ENCODE measurements at regions not wholly inside any gene's neighbourhood (a gene's known extent, or its start where the extent isn't known, plus 50 kb on each side); places are given as distances from the start of the nearest gene placed in this dataset.

DNA sequence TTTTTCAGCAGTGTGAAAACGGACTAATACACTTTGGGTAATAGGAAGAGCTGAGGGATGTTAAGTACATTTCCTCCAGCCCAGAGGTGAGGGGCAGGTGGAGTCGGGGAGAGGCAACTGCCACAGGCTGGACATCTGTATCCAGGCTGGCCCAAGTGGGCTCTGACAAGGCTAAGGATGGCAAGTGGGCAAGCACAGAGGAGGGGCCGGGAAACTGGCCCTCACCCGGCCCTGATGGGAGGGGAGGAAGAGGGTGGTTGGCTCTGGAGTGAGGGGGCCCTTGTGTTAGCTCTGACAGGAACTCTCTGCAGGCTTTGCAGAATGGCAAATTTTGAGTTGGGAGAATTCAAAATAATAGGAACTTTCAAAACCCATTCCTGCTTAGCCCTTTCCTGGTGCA lies 251.0 kb upstream of the TNRC6C start:
- Histone ChIP-seq H2AFZ (ENCODE audit: low read depth, low read length, severe bottlenecking) (no peak overlapping the region), H4K20me1 (ENCODE audit: low read depth, low read length) (no peaks in the 10 kb centered on the region), H3K4me2 (ENCODE audit: low read depth, low read length, poor library complexity, severe bottlenecking) (no peak overlapping the region), H3K36me3 (ENCODE audit: low read length) (no peaks in the 10 kb centered on the region), H3K9me2 (replicated peaks; ENCODE audit: insufficient read depth, low read length) (no peaks in the 10 kb centered on the region), H3K9me3 (ENCODE audit: insufficient read depth, low read length) (peaks cover 12% of the 10 kb centered on the region; the same call in 1 of the 2 replicates), H3F3A (ENCODE audit: insufficient read depth) (no peaks in the 10 kb centered on the region), H3K4me3 (ENCODE audit: insufficient read depth, low read length, poor library complexity, severe bottlenecking) (no peak overlapping the region), H3K27me3 (ENCODE audit: low read length) (no peaks in the 10 kb centered on the region), H3K9ac (ENCODE audit: low read length) (no peak overlapping the region), H3K79me2 (ENCODE audit: insufficient read depth, low read length) (no peaks in the 10 kb centered on the region), H3K27ac (ENCODE audit: low read depth, low read length) (no peak overlapping the region)
- TF ChIP-seq, protein P1, sequence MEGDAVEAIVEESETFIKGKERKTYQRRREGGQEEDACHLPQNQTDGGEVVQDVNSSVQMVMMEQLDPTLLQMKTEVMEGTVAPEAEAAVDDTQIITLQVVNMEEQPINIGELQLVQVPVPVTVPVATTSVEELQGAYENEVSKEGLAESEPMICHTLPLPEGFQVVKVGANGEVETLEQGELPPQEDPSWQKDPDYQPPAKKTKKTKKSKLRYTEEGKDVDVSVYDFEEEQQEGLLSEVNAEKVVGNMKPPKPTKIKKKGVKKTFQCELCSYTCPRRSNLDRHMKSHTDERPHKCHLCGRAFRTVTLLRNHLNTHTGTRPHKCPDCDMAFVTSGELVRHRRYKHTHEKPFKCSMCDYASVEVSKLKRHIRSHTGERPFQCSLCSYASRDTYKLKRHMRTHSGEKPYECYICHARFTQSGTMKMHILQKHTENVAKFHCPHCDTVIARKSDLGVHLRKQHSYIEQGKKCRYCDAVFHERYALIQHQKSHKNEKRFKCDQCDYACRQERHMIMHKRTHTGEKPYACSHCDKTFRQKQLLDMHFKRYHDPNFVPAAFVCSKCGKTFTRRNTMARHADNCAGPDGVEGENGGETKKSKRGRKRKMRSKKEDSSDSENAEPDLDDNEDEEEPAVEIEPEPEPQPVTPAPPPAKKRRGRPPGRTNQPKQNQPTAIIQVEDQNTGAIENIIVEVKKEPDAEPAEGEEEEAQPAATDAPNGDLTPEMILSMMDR (IDR thresholded peaks at IDR 0.05; ENCODE audit: insufficient read depth, low read length, poor library complexity, severe bottlenecking): no peak

DNA sequence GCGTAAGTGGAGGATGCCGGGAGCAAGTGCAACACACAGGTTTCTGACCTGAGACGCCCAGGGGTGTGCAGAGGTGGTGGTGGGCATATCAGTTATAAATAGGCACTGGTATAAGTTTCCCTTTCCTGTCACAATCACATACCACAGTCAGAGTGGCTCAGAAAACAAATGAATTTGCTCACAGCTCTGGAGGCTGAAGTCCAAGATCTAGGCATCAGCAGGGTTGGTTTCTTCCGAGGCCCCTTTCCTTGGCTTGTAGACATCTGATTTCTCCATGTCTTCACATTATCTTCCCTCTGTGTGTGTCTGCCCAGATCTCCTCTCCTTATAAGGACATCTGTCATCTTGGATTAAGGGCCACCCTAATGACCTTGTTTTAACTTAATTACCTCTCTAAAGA lies 250.5 kb upstream of the TNRC6C start:
- Histone ChIP-seq H3K4me2 (ENCODE audit: low read depth, low read length, poor library complexity, severe bottlenecking) (no peak overlapping the region), H3K36me3 (ENCODE audit: low read length) (no peaks in the 10 kb centered on the region), H4K20me1 (ENCODE audit: low read depth, low read length) (no peaks in the 10 kb centered on the region), H3K27me3 (ENCODE audit: low read length) (no peaks in the 10 kb centered on the region), H3K9me3 (ENCODE audit: insufficient read depth, low read length) (peaks cover 14% of the 10 kb centered on the region; the same call in 1 of the 2 replicates), H3K27ac (ENCODE audit: low read depth, low read length) (no peak overlapping the region), H2AFZ (ENCODE audit: low read depth, low read length, severe bottlenecking) (no peak overlapping the region), H3K79me2 (ENCODE audit: insufficient read depth, low read length) (no peaks in the 10 kb centered on the region), H3K9me2 (replicated peaks; ENCODE audit: insufficient read depth, low read length) (no peaks in the 10 kb centered on the region), H3K9ac (ENCODE audit: low read length) (no peak overlapping the region), H3K4me3 (ENCODE audit: insufficient read depth, low read length, poor library complexity, severe bottlenecking) (no peak overlapping the region), H3F3A (ENCODE audit: insufficient read depth) (no peaks in the 10 kb centered on the region)
- TF ChIP-seq, protein P1 (IDR thresholded peaks at IDR 0.05; ENCODE audit: insufficient read depth, low read length, poor library complexity, severe bottlenecking): no peak
- TF ChIP-seq EZH2phosphoT487 (conservative IDR thresholded peaks at IDR 0.05; ENCODE audit: low read length): no peak

DNA sequence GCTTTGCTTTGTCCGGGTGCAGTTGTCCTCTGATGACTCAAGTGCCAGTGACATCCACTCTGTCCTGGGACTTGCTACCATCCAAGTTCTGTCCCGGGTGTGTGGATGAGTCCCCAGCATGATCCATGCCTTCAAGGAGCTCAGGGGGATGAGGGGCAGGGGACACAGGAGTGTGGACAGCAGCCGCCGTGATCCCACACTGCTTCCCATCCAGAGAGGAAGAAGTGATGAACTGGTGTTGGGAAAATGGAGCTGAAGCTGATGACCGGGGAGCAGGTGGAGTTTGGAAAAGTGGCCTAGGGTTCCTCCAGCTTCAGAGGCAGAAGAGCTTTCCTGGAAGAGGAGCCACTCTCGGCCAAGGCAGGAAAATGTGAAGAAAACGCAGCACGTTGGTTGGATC lies 249.6 kb upstream of the TNRC6C start:
- Histone ChIP-seq H3K27ac (ENCODE audit: low read depth, low read length) (no peak overlapping the region), H3K9me2 (replicated peaks; ENCODE audit: insufficient read depth, low read length) (no peaks in the 10 kb centered on the region), H4K20me1 (ENCODE audit: low read depth, low read length) (no peaks in the 10 kb centered on the region), H2AFZ (ENCODE audit: low read depth, low read length, severe bottlenecking) (no peak overlapping the region), H3K9ac (ENCODE audit: low read length) (no peak overlapping the region), H3K9me3 (ENCODE audit: insufficient read depth, low read length) (peaks cover 8% of the 10 kb centered on the region; the same call in 1 of the 2 replicates), H3K27me3 (ENCODE audit: low read length) (no peaks in the 10 kb centered on the region), H3K79me2 (ENCODE audit: insufficient read depth, low read length) (no peaks in the 10 kb centered on the region), H3K4me3 (ENCODE audit: insufficient read depth, low read length, poor library complexity, severe bottlenecking) (no peak overlapping the region), H3K4me2 (ENCODE audit: low read depth, low read length, poor library complexity, severe bottlenecking) (no peak overlapping the region), H3F3A (ENCODE audit: insufficient read depth) (no peaks in the 10 kb centered on the region), H3K36me3 (ENCODE audit: low read length) (no peaks in the 10 kb centered on the region)
- TF ChIP-seq EZH2phosphoT487 (conservative IDR thresholded peaks at IDR 0.05; ENCODE audit: low read length): no peak
- TF ChIP-seq, protein P1 (IDR thresholded peaks at IDR 0.05; ENCODE audit: insufficient read depth, low read length, poor library complexity, severe bottlenecking): no peak
